Liver (tissue), 8 donors: ENCODE measurements at regions not wholly inside any gene's neighbourhood (a gene's known extent, or its start where the extent isn't known, plus 50 kb on each side); places are given as distances from the start of the nearest gene placed in this dataset.

Source experiments
- DNase-seq: peaks from one replicate; pipeline ENCODE4 v3.0.0-alpha.2; 2017; ENCODE audit warnings: low spot score
- H3K27ac ChIP-seq, 2 donors: one replicate each; pipeline ENCODE4 v1.7.0; 2013; ENCODE audit warnings: inconsistent platforms in 2 of 2, low read length in 2 of 2, control low read depth in 1 of 2, low read depth in 1 of 2, mild to moderate bottlenecking in 1 of 2
- H3K27me3 ChIP-seq, 4 donors: one replicate each; pipeline versions ENCODE4 v1.6.1 to v1.7.0; 2013; ENCODE audit warnings: low read length in 3 of 4, inconsistent platforms in 1 of 4, mild to moderate bottlenecking in 1 of 4, moderate library complexity in 1 of 4; ENCODE audit not compliant: control insufficient read depth in 4 of 4, insufficient read depth in 4 of 4
- H3K36me3 ChIP-seq, 4 donors: one replicate each; pipeline versions ENCODE4 v1.6.1 to v1.7.0; 2013; ENCODE audit warnings: low read length in 3 of 4, mild to moderate bottlenecking in 3 of 4, low read depth in 1 of 4, moderate library complexity in 1 of 4; ENCODE audit not compliant: control insufficient read depth in 4 of 4, insufficient read depth in 3 of 4
- H3K4me1 ChIP-seq, 4 donors: one replicate each; pipeline versions ENCODE4 v1.6.1 to v1.7.0; 2013; ENCODE audit warnings: low read length in 3 of 4, mild to moderate bottlenecking in 3 of 4, moderate library complexity in 1 of 4; ENCODE audit not compliant: control insufficient read depth in 4 of 4, insufficient read depth in 4 of 4
- H3K4me3 ChIP-seq, 3 donors: one replicate each; pipeline versions ENCODE4 v1.6.1 to v1.7.0; 2013; ENCODE audit warnings: low read length in 3 of 3, control low read depth in 1 of 3, low read depth in 1 of 3, mild to moderate bottlenecking in 1 of 3
- H3K9ac ChIP-seq, 2 donors: one replicate each; pipeline ENCODE4 v1.7.0; 2013; ENCODE audit warnings: low read length in 2 of 2, mild to moderate bottlenecking in 2 of 2, moderate library complexity in 2 of 2, control low read depth in 1 of 2, low read depth in 1 of 2
- H3K9me3 ChIP-seq, 4 donors: one replicate each; pipeline versions ENCODE4 v1.6.1 to v1.7.0; 2013; ENCODE audit warnings: low read length in 3 of 4; ENCODE audit not compliant: control insufficient read depth in 4 of 4
- ATF3 ChIP-seq: IDR thresholded peaks from 2 replicates; pipeline ENCODE4 v1.6.1; 2016; ENCODE audit warnings: antibody characterized with exemption
- CTCF ChIP-seq: fragments of 150-350 bp; IDR thresholded peaks from 2 replicates; pipeline ENCODE4 v1.5.1; 2017; ENCODE audit warnings: improper control_type of control experiment, low read depth, low read length; ENCODE audit not compliant: missing input control
- EGR1 ChIP-seq, 2 donors: IDR thresholded peaks; 2 replicates each; pipeline ENCODE4 v1.6.1; 2016 to 2018; ENCODE audit warnings: antibody characterized with exemption in 2 of 2, low read depth in 2 of 2
- FOXA1 ChIP-seq: IDR thresholded peaks from 2 replicates; pipeline ENCODE4 v1.6.1; 2016; ENCODE audit warnings: antibody characterized with exemption
- GABPA ChIP-seq, 2 donors: IDR thresholded peaks in 1 of 2; conservative IDR thresholded peaks in 1 of 2; 2 replicates each; pipeline ENCODE4 v1.6.1; 2016; ENCODE audit warnings: antibody characterized with exemption in 2 of 2, mild to moderate bottlenecking in 1 of 2, moderate library complexity in 1 of 2
- HNF4A ChIP-seq, 2 donors: conservative IDR thresholded peaks; 2 replicates each; pipeline ENCODE4 v1.6.1; 2016; ENCODE audit warnings: antibody characterized with exemption in 2 of 2, mild to moderate bottlenecking in 2 of 2
- HNF4G ChIP-seq: IDR thresholded peaks from 2 replicates; pipeline ENCODE4 v1.6.1; 2016; ENCODE audit warnings: antibody characterized with exemption
- JUND ChIP-seq, 2 donors: IDR thresholded peaks; 2 replicates each; pipeline ENCODE4 v1.6.1; 2016; ENCODE audit warnings: antibody characterized with exemption in 2 of 2
- MAX ChIP-seq: IDR thresholded peaks from 2 replicates; pipeline ENCODE4 v1.6.1; 2016; ENCODE audit warnings: antibody characterized with exemption
- NR2F2 ChIP-seq: IDR thresholded peaks from 2 replicates; pipeline ENCODE4 v1.6.1; 2016; ENCODE audit warnings: antibody characterized with exemption
- RAD21 ChIP-seq, 2 donors: IDR thresholded peaks; 2 replicates each; pipeline ENCODE4 v1.6.1; 2016; ENCODE audit warnings: antibody characterized with exemption in 2 of 2, mild to moderate bottlenecking in 2 of 2
- REST ChIP-seq: IDR thresholded peaks from 2 replicates; pipeline ENCODE4 v1.6.1; 2016; ENCODE audit warnings: antibody characterized with exemption, mild to moderate bottlenecking
- RXRA ChIP-seq, 2 donors: IDR thresholded peaks; 2 replicates each; pipeline ENCODE4 v1.6.1; 2017 to 2018; ENCODE audit warnings: antibody characterized with exemption in 2 of 2, mild to moderate bottlenecking in 1 of 2
- SP1 ChIP-seq: IDR thresholded peaks from 2 replicates; pipeline ENCODE4 v1.6.1; 2018; ENCODE audit warnings: antibody characterized with exemption, mild to moderate bottlenecking
- YY1 ChIP-seq: IDR thresholded peaks from 2 replicates; pipeline ENCODE4 v1.6.1; 2016; ENCODE audit warnings: antibody characterized with exemption, mild to moderate bottlenecking
- WGBS: extraction: QIAGEN DNeasy Blood & Tissue Kit; methylation state at CpG from one replicate; pipeline ENCODE4 v1.1.7; 2013; 5-methylcytosine and 5-hydroxymethylcytosine counted together
- TF ChIP-seq, protein P1 (sequence below): IDR thresholded peaks from 2 replicates; pipeline ENCODE4 v1.6.1; 2016; ENCODE audit warnings: antibody characterized with exemption
- donor health status: healthy.
- donor health status: healthy.
- donor health status: healthy.
- donor health status: healthy.
- donor health status: healthy.

DNA sequence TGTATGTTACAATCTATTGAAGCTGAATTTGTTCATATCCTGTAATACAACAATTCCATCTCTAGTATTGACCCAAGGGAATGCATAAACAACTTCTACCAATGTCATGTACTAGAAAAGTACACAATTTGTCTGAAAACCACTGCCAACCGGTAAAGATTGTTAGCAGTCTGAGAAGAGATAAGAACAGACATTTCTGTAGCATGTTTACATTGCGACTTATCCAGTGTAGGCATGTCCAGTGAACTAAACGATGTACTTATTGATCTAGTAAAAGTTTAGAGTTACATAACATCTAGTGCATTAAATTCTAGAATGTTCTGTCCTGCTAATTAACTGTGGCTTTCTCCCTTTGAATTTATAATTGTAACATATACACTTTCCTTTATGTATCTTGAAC lies 425.9 kb downstream of the SLITRK6 start:
- Histone ChIP-seq H3K9ac (no peak overlapping the region), H3K27me3 (no peaks in the 10 kb centered on the region), H3K27ac (no peak overlapping the region), H3K4me3 (no peak overlapping the region), H3K36me3 (no peaks in the 10 kb centered on the region), H3K4me1 (no peaks in the 10 kb centered on the region), H3K9me3 (no peaks in the 10 kb centered on the region)
- TF ChIP-seq JUND (IDR thresholded peaks at IDR 0.05) (no peak), MAX (no peak), GABPA (IDR thresholded peaks at IDR 0.05 in 1 of 2, conservative IDR thresholded peaks at IDR 0.05 in 1 of 2) (no peak), CTCF (no peak), HNF4A (conservative IDR thresholded peaks at IDR 0.05) (no peak), SP1 (no peak), RAD21 (IDR thresholded peaks at IDR 0.05) (no peak), RXRA (IDR thresholded peaks at IDR 0.05) (no peak), HNF4G (no peak)
- no peak for DNase-seq
- 21% methylated on average over 3 of the region's 3 CpGs for WGBS

- TF ChIP-seq, protein P1, sequence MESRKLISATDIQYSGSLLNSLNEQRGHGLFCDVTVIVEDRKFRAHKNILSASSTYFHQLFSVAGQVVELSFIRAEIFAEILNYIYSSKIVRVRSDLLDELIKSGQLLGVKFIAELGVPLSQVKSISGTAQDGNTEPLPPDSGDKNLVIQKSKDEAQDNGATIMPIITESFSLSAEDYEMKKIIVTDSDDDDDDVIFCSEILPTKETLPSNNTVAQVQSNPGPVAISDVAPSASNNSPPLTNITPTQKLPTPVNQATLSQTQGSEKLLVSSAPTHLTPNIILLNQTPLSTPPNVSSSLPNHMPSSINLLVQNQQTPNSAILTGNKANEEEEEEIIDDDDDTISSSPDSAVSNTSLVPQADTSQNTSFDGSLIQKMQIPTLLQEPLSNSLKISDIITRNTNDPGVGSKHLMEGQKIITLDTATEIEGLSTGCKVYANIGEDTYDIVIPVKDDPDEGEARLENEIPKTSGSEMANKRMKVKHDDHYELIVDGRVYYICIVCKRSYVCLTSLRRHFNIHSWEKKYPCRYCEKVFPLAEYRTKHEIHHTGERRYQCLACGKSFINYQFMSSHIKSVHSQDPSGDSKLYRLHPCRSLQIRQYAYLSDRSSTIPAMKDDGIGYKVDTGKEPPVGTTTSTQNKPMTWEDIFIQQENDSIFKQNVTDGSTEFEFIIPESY: no peak
- TF ChIP-seq FOXA1 (no peak), SP1 (no peak), ATF3 (no peak), EGR1 (IDR thresholded peaks at IDR 0.05; ENCODE audit: low read depth in 2 of 2) (no peak), JUND (IDR thresholded peaks at IDR 0.05) (no peak), RAD21 (IDR thresholded peaks at IDR 0.05) (no peak), HNF4G (no peak), GABPA (IDR thresholded peaks at IDR 0.05 in 1 of 2, conservative IDR thresholded peaks at IDR 0.05 in 1 of 2) (no peak), RXRA (IDR thresholded peaks at IDR 0.05) (no peak), HNF4A (conservative IDR thresholded peaks at IDR 0.05) (no peak), MAX (no peak), REST (no peak), YY1 (no peak), NR2F2 (no peak)
- Histone ChIP-seq H3K9me3 (no peaks in the 10 kb centered on the region), H3K4me1 (no peaks in the 10 kb centered on the region), H3K36me3 (no peaks in the 10 kb centered on the region), H3K27ac (no peak overlapping the region), H3K4me3 (no peak overlapping the region), H3K27me3 (no peaks in the 10 kb centered on the region), H3K9ac (no peak overlapping the region)
- no peak for DNase-seq
Observed at GRCh38 chr13:85371254-85371653, 428.0 kb downstream of the SLITRK6 start.
